IPS DF 19.7 (cell line): ENCODE measurements at regions not wholly inside any gene's neighbourhood (a gene's known extent, or its start where the extent isn't known, plus 50 kb on each side); places are given as distances from the start of the nearest gene placed in this dataset.
"Not testable (repeated sequence)": the region's sequence is repeated elsewhere in the genome, so short reads cannot be mapped to it uniquely, and the experiment has no call there.

Experiments
- DNase-seq: peaks from one replicate; pipeline ENCODE4 v3.0.0-alpha.2; 2013; ENCODE audit warnings: low read depth, low spot score

- DNase-seq, result no peak
Observed at GRCh38 chr6:49110916-49111315, 352.1 kb downstream of the MMUT start.

GRCh38 chr6:49097664-49098063 lies 365.4 kb downstream of the MMUT start:
- not testable (repeated sequence) for DNase-seq

GRCh38 chr6:49097116-49097515 lies 365.9 kb downstream of the MMUT start:
- DNase-seq, result no peak

- DNase-seq, result no peak
Observed at GRCh38 chr6:49088631-49089030, 374.4 kb downstream of the MMUT start.

- DNase-seq, result no peak
Observed at GRCh38 chr6:49087369-49087768, 375.7 kb downstream of the MMUT start.

GRCh38 chr6:49082611-49083010 lies 380.4 kb downstream of the MMUT start:
- no peak for DNase-seq

- DNase-seq, result no peak
Observed at GRCh38 chr6:49072885-49073620, 390.0 kb downstream of the MMUT start.

GRCh38 chr6:49072146-49072545 lies 390.9 kb downstream of the MMUT start:
- no peak for DNase-seq

- DNase-seq, result no peak
Observed at GRCh38 chr6:49070411-49070810, 392.6 kb downstream of the MMUT start.

GRCh38 chr6:49054311-49054710 lies 408.7 kb downstream of the MMUT start:
- no peak for DNase-seq

GRCh38 chr6:49052901-49053300 lies 410.2 kb downstream of the MMUT start:
- no peak for DNase-seq

GRCh38 chr6:49051281-49051680 lies 411.8 kb downstream of the MMUT start:
- DNase-seq, result no peak

GRCh38 chr6:49050584-49050983 lies 412.5 kb downstream of the MMUT start:
- DNase-seq, result no peak

GRCh38 chr6:49038294-49038822 lies 424.7 kb downstream of the MMUT start:
- no peak for DNase-seq

GRCh38 chr6:49030251-49031020 lies 432.6 kb downstream of the MMUT start:
- no peak for DNase-seq

- no peak for DNase-seq
Observed at GRCh38 chr6:49027644-49028043, 435.4 kb downstream of the MMUT start.

- DNase-seq, result no peak
Observed at GRCh38 chr6:49025273-49026240, 437.5 kb downstream of the MMUT start.

GRCh38 chr6:49004801-49005200 lies 458.3 kb downstream of the MMUT start:
- no peak for DNase-seq

GRCh38 chr6:49003348-49003747 lies 459.7 kb downstream of the MMUT start:
- no peak for DNase-seq

- no peak for DNase-seq
Observed at GRCh38 chr6:49001856-49002541, 461.1 kb downstream of the MMUT start.

GRCh38 chr6:48998574-48998973 lies 464.5 kb downstream of the MMUT start:
- no peak for DNase-seq
